ENCODE measurements at regions not wholly inside any gene's neighbourhood (a gene's known extent, or its start where the extent isn't known, plus 50 kb on each side); places are given as distances from the start of the nearest gene placed in this dataset.

DNA sequence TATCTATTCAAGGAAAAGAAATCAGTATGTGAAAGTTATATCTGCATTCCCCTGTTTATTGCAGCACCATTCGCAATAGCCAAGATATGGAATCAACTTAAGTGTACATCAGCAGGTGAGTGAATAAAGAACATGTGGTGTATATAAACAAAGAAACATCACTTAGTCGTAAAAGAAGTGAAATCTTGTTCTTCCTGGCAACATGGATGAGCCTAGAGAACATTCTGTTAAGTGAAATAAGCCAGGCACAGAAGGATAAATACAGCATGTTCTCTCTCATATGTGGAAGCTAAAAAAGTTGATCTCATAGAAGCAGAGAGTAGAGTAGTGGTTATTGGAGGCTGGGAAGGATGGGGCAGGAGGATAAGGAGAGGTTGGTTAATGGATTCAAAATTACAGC, 287.9 kb upstream of the FERMT1 start:
- Histone ChIP-seq H3K27ac (ENCODE audit: low read depth, low read length) (no peak overlapping the region), H3K4me1 (ENCODE audit: control insufficient read depth in 1 of 2, insufficient read depth in 2 of 2, low read length in 2 of 2) (no peaks in the 10 kb centered on the region), H3K9me3 (ENCODE audit: control insufficient read depth in 1 of 2, insufficient read depth in 1 of 2, low read depth in 1 of 2, low read length in 2 of 2) (no peaks in the 10 kb centered on the region), H2AFZ (ENCODE audit: low read depth, low read length, poor library complexity, severe bottlenecking) (no peak overlapping the region), H3K27me3 (ENCODE audit: insufficient read depth, low read length) (no peaks in the 10 kb centered on the region), H4K20me1 (ENCODE audit: insufficient read depth) (no peaks in the 10 kb centered on the region), H3K36me3 (ENCODE audit: control insufficient read depth in 1 of 2, insufficient read depth in 2 of 2, low read length in 2 of 2) (no peaks in the 10 kb centered on the region), H3K4me2 (ENCODE audit: low read length) (no peak overlapping the region), H3K79me2 (ENCODE audit: insufficient read depth, low read length) (no peaks in the 10 kb centered on the region), H3K4me3 (replicated peaks in 1 of 2; ENCODE audit: low read depth in 1 of 2, low read length in 2 of 2) (no peak overlapping the region), H3K9ac (ENCODE audit: low read length) (no peak overlapping the region), H3K9me2 (ENCODE audit: insufficient read depth) (no peaks in the 10 kb centered on the region)
- ChIA-PET CTCF (no interaction called here), RAD21 (ENCODE audit: low non-redundant PET in 1 of 2, low total read pairs in 2 of 2, uncharacterized antibody in 2 of 2, unreplicated experiment in 2 of 2) (no interaction called here), POLR2A (no interaction called here)
- ATAC-seq (no peak), DNase-seq (ENCODE audit: low read depth, low spot score) (no peak)
- intact Hi-C loops (cut with micrococcal nuclease): no loop called here
- TF ChIP-seq EZH2 (IDR thresholded peaks at IDR 0.05): no peak
- no peak for TF ChIP-seq CTCF (IDR thresholded peaks at IDR 0.05 in 2 of 3, conservative IDR thresholded peaks at IDR 0.05 in 1 of 3; ENCODE audit: borderline replicate concordance in 1 of 3, insufficient read depth in 1 of 3, low read depth in 2 of 3, low read length in 2 of 3)
- no peak for TF ChIP-seq TCF7L2 (IDR thresholded peaks at IDR 0.05; ENCODE audit: borderline replicate concordance, extremely low read depth, insufficient read depth, insufficient read length)
- TF ChIP-seq, protein P1, sequence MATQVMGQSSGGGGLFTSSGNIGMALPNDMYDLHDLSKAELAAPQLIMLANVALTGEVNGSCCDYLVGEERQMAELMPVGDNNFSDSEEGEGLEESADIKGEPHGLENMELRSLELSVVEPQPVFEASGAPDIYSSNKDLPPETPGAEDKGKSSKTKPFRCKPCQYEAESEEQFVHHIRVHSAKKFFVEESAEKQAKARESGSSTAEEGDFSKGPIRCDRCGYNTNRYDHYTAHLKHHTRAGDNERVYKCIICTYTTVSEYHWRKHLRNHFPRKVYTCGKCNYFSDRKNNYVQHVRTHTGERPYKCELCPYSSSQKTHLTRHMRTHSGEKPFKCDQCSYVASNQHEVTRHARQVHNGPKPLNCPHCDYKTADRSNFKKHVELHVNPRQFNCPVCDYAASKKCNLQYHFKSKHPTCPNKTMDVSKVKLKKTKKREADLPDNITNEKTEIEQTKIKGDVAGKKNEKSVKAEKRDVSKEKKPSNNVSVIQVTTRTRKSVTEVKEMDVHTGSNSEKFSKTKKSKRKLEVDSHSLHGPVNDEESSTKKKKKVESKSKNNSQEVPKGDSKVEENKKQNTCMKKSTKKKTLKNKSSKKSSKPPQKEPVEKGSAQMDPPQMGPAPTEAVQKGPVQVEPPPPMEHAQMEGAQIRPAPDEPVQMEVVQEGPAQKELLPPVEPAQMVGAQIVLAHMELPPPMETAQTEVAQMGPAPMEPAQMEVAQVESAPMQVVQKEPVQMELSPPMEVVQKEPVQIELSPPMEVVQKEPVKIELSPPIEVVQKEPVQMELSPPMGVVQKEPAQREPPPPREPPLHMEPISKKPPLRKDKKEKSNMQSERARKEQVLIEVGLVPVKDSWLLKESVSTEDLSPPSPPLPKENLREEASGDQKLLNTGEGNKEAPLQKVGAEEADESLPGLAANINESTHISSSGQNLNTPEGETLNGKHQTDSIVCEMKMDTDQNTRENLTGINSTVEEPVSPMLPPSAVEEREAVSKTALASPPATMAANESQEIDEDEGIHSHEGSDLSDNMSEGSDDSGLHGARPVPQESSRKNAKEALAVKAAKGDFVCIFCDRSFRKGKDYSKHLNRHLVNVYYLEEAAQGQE (IDR thresholded peaks at IDR 0.05; ENCODE audit: low read depth): no peak
- TF ChIP-seq ELF1 (IDR thresholded peaks at IDR 0.05; ENCODE audit: borderline replicate concordance, low read depth): no peak
- no peak for TF ChIP-seq CEBPB (IDR thresholded peaks at IDR 0.05; ENCODE audit: low read depth)
- TF ChIP-seq EGR1 (IDR thresholded peaks at IDR 0.05; ENCODE audit: low read depth): no peak
- no peak for TF ChIP-seq SRF (IDR thresholded peaks at IDR 0.05; ENCODE audit: low read depth)
- TF ChIP-seq SP1 (IDR thresholded peaks at IDR 0.05; ENCODE audit: low read depth): no peak
- TF ChIP-seq POLR2AphosphoS5 (IDR thresholded peaks at IDR 0.05; ENCODE audit: low read depth, low read length): no peak
- TF ChIP-seq ATF3 (IDR thresholded peaks at IDR 0.05): no peak
- no peak for TF ChIP-seq SIN3A (IDR thresholded peaks at IDR 0.05; ENCODE audit: low read depth)
- no peak for TF ChIP-seq ZNF274 (IDR thresholded peaks at IDR 0.05; ENCODE audit: low read depth, low read length)
- TF ChIP-seq ZBTB33 (IDR thresholded peaks at IDR 0.05; ENCODE audit: extremely low read depth, insufficient replicate concordance, low read length): no peak
- no peak for TF ChIP-seq MAX (IDR thresholded peaks at IDR 0.05)
- TF ChIP-seq YY1 (IDR thresholded peaks at IDR 0.05; ENCODE audit: extremely low read depth, insufficient replicate concordance, low read depth, low read length): no peak
- no TSS peak for BruUV-seq (replicated peaks)

All from HCT116 (cell line).